GM19324 (cell line): ENCODE measurements at regions not wholly inside any gene's neighbourhood (a gene's known extent, or its start where the extent isn't known, plus 50 kb on each side); places are given as distances from the start of the nearest gene placed in this dataset.
"Not testable (repeated sequence)": the region's sequence is repeated elsewhere in the genome, so short reads cannot be mapped to it uniquely, and the experiment has no call there.

Source experiments
- ATAC-seq: cut with Tn5 transposase; IDR thresholded peaks from one replicate; pipeline ENCODE4 v1.9.1; 2021; ENCODE audit warnings: mild to moderate bottlenecking, moderate library complexity; ENCODE audit not compliant: unreplicated experiment, low FRiP score

- no peak for ATAC-seq
Observed at GRCh38 chr12:131628766-131629448, 82.0 kb upstream of the SFSWAP start.

- ATAC-seq: no peak
Observed at GRCh38 chr12:131631230-131631629, 79.7 kb upstream of the SFSWAP start.

DNA sequence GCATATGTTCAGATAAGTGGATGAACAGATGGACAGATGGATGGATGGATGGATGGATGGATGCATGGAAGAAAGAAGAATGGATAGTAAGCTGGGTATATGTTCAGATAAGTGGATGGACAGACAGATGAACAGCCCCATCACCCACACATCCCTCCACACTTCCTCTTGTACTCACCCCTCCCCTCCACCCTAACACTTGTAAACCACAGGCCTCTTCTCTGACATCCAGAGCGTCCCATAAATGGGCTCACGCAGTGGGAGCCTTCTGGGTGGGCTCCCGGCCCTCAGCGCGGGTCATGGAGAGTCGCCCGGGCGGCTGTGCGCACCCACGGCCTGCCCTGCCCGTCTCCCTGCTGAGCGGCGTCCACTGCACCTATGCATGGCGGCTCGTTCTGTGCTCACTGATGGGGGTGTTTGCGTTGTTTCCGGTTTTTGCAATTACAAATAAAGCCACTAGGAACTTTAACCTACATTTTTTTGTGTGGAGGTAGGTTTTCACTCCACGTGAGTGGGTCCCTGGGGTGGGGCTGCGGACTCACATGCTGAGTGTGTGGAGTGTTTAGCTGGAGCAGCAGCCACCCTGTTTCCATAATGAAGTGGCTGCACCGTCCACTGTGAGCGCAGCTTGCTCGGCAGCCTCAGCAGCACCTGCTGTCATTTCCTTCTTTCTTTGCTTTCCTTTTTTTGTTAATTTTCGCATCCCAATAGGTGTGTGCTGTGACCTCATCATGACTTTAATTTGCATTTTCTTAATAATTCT is 78.8 kb upstream of the SFSWAP start:
- ATAC-seq: not testable (repeated sequence)

DNA sequence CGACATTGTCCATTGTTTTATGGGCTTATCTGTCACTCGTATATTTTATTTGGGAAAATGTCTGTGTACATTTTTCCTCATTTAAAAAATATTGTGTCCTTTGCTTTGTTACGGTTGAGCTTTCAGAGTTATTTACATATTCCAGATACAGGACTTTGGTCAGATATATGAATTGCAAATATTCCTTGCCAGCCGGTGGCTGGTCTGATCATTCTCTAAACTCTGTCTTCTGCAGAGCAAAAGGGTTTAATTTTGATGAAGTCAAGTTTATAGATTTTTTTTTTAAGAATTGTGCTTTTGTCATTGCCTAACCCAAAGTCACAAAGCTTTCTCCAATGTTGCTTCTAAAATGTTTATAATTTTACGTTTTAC is 78.3 kb upstream of the SFSWAP start:
- not testable (repeated sequence) for ATAC-seq

DNA sequence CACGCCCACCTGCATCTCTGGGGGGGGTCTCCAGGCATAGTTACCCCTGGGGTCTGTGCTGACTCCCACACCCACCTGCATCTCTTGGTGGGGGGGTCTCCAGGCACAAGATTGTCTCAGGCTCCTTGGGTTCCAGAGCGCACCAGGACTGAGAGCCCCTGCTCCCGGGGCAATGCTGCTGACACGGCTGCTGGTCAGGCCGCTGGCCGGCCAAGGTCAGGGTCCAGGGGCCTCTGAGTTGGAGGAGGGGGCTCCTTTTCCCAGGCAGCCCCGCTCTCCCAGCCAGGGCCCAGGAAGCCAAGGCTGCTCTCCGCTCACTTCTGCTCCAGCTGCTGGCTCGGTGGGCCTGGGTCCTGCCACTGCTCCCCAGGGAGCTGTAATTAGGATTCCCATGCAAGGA is 77.3 kb upstream of the SFSWAP start:
- ATAC-seq: not testable (repeated sequence)

GRCh38 chr12:131634037-131634436 is 76.9 kb upstream of the SFSWAP start:
- ATAC-seq: no peak

DNA sequence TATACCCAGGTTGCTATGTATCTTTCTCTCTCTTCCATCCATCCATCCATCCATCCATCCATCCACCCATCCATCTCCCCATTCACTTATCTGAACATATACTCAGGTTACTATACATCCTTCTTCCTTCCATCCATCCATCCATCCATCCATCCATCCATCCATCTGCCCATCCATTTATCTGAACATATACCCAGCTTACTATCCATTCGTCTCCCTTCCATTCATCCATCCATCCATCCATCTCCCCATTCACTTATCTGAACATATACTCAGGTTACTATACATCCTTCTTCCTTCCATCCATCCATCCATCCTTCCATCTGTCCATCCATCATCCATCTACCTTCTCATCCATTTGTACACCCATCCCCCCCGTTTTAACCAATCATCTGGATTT is 75.9 kb upstream of the SFSWAP start:
- ATAC-seq: not testable (repeated sequence)

DNA sequence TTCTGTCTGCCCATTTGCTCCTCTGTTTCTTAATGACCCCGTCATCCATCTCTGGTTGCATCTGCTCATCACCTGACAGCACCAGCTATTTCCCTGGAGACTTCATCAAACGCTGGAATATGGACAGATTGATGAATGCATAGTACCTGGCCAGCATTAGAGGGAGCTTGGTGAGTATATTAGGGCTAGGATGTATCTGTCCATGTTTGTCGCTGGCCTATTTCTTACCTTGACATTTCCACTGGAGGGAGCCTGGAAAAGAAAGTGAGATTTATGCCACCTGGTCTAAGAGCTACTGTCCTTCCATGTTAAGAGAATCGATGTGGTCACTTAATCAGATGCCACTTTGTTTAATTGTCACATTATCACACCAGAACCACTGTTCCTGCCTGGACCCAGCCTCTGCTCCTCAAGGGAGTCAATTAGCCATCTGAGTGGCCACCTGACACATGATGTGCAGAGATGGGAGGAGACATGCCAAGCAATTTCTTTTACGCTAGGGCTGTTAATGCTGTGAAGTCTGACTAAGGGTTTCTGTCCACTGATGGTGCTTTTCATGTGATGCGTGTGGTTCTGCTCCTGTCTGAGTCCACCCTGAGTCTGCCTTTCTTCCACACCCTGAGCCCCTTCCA is 75.3 kb upstream of the SFSWAP start:
- ATAC-seq: no peak

GRCh38 chr12:131636266-131636665 is 74.6 kb upstream of the SFSWAP start:
- ATAC-seq: no peak

DNA sequence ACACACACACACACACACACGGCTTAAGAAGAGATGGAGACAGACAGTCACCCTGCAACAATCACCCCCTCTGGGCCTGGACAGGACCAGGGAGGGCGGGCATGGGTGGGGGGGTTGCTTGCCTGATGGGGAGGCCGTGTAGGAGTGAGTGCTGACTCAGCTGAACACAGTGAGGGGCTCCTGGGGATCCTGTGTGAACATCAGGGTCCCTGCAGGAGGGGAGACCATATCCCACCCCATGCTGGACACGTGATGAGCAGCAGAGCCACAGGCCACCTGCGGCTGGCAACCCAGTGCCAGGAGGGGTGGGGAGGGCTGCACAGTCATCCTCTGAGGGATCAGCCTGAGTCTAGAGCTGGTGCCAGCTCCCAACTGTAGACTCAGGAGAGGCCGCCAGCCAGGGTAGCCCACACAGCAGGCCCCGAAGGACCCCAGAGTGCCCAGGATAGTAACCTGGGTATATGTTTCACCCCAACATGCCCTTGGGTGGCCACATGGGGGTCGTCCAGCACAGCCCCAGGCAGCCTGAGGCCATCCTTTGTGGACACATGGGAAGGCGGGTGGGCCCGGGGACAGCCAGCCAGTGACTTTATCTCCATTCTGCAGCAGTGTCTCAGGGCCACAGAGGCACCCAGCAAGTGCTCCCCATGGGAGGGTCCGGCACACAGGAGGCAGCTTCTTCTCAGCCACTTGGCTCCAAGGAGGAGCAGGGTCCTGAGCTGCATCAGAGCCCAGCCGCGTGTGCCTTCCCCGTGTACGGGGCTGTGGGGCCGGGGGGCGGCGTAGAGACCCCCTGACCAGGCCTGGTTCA is 73.7 kb upstream of the SFSWAP start:
- ATAC-seq: no peak

GRCh38 chr12:131637986-131638385 is 72.9 kb upstream of the SFSWAP start:
- ATAC-seq: no peak

DNA sequence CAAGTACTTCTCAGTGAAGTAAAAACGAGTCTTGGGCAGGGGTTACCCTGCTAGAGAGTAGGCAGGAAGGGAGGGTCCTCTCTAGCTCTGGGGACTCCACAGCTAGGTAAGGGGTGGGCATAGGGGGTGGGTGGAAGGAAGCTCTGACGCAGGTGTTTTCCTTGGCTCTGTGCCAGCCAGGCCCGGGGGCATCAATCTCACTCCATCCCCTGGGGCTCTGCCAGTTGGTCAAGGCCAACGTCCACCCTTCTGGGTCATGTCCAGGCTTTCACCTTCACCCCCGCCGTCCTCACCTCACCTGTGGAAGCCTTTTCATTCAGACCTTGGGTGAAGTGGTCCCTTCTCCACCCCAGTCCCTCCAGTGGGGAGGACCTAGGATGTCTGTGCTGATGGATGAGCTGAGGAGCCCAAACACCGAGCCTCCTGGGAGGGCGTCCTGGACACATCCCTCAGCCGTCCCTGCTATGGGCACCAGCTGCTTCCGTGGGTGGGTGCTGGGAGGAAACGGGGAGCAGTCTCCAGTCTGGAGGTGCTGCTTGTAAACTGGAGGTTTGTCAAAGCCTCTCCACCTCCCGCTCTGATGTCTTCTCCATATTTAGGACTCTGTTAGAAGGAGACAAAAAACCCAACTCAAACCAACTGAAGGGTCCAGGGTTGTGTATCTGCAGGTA is 71.5 kb upstream of the SFSWAP start:
- no peak for ATAC-seq

DNA sequence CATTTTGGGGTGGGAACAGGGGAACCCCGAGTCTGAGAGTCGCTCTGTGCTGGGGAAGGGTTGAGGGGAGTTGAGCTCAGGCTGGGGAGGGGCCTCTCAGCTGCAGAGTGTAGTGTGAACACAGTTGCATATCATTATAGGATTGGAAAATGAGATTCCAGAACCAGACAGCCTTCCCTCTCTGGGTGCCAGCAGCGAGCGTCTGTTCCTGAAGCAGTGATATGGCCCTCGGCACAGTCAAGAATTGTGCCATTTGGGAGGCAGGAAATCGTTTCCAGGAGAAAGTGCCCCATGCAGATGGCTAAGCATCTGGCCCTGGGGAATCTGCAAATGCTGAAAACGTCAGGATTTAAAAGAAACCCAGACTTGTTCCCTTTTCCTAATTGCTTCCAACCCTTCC is 70.4 kb upstream of the SFSWAP start:
- no peak for ATAC-seq

GRCh38 chr12:131641315-131641714 is 69.6 kb upstream of the SFSWAP start:
- ATAC-seq: no peak

GRCh38 chr12:131642101-131642540 is 68.8 kb upstream of the SFSWAP start:
- ATAC-seq: no peak

- no peak for ATAC-seq
Observed at GRCh38 chr12:131642771-131643170, 68.1 kb upstream of the SFSWAP start.

DNA sequence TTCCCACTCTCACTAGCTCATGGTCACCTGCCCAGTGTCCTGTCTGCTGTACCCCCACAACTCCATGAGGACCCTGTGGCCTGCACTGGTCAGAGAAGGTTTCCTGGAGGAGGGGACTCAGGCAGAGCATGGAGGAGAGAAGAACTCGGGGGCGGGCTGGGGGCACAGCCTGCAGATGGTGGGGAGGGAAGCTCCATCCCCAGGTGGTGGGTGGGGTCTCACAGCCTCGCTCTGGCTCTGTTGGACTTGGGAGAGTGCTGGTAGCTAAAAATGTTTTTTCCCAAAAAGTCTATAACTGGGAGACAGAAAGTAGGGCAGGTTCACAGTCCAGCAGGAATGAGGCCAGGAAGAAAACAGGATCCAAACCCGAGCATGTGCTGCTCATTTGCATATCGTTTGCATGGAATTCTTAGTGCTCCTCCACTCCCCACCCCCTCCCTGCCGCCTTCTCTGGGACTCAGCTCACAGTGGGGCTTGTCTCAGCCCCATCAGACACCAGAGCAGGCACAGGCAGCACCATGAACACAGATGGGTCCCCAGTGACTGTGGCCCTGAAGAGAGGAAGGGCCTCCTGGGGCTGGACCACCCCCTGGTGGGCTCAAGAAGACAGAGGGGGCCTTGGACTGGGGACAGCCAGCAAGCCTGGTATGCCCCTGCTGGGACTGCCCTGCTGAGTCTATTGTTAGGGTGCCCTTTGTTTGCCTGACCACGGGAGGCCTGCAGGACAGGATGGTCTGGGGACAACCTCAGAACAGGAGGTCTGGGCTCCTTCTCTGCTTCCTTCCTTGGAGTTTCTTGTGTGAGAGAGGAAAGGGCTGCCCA is 67.0 kb upstream of the SFSWAP start:
- no peak for ATAC-seq

- no peak for ATAC-seq
Observed at GRCh38 chr12:131644481-131644880, 66.4 kb upstream of the SFSWAP start.

DNA sequence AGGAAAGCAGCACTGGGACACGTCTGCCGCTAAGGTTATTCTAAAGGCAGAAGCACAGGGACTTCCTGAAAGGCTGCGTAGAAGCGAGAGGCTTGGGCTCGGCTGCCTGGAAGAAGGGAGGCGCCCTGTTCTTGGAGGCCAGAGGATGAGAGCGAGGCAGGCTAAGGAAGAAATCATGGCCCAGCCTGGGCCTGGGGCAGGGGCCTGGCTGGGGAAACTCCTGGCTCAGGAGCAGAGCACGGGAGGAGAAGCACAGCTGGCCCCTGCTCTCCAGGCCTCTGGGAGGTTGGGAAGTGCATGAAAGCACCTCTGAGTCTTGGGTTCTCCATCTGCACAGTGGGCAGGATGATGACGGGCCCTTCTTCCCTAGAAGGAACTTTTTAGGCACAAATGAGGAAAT is 66.0 kb upstream of the SFSWAP start:
- ATAC-seq: not testable (repeated sequence)
